ENCODE measurements at regions not wholly inside any gene's neighbourhood (a gene's known extent, or its start where the extent isn't known, plus 50 kb on each side); places are given as distances from the start of the nearest gene placed in this dataset.

DNA sequence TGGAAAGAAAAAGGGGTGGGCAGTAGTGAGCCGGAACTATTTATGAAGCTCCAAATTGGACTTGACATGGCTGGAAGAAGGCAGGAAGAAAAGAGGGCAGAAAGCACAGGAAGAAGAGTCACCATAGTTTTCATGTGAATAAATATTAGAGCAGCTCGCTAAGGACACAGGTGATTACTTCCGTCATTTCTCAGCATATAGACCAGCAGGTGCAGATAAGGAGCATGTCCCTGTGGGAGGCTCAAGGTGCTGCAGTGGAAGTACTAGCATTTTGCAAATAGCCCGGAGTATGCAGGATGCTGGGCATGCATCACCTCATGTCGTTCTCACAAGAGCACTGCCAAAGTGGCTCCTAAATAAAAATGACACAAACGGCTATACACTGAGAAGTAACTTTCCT, 71.3 kb upstream of the HTR4 start:
- TF ChIP-seq CTCF (IDR thresholded peaks at IDR 0.05) (no peak), POLR2AphosphoS5 (IDR thresholded peaks at IDR 0.05) (no peak)

All from breast epithelium (tissue), 3 donors.